A549 (cell line): ENCODE measurements at regions not wholly inside any gene's neighbourhood (a gene's known extent, or its start where the extent isn't known, plus 50 kb on each side); places are given as distances from the start of the nearest gene placed in this dataset.

Experiments used
- ATAC-seq, 2 experiments: fragments of 200-7000 bp in 1 of 2; fragments of >200 bp in 1 of 2; cut with Nextera tagmentation in 1 of 2; cut with Tn5 transposase in 1 of 2; 3 replicates each; pipeline versions ENCODE4 v1.8.0 to v1.9.1; 2018 to 2020; ENCODE audit warnings: mild to moderate bottlenecking in 1 of 2, moderate library complexity in 1 of 2
- CTCF ChIA-PET: fragments of 300-600 bp; sonication (Branson Sonifier 250); formaldehyde crosslinking; extraction: SDS; loops from one replicate; lab custom pipeline; 2021; ENCODE audit warnings: antibody characterized with exemption, inconsistent platforms; lab: Yijun Ruan, JAX
- POLR2A ChIA-PET: fragments of 350-600 bp; formaldehyde crosslinking; extraction: SDS; loops from one replicate; lab custom pipeline; 2021; ENCODE audit warnings: antibody characterized with exemption, inconsistent platforms; lab: Yijun Ruan, JAX
- DNase-seq, 2 experiments: peaks; one replicate each; pipeline versions ENCODE4 v3.0.0 to v3.0.0-alpha.2; 2011 to 2016; ENCODE audit warnings: low read depth in 1 of 2, low spot score in 1 of 2
- FAIRE-seq: peaks from 2 replicates; lab custom pipeline; 2011; peaks lifted over from hg19 to GRCh38; lab: Jason Lieb, UNC
- H3K27ac ChIP-seq, 2 experiments: fragments of >200 bp; sonication (Bioruptor Twin); formaldehyde crosslinking; 3 replicates each; pipeline ENCODE4 v1.5.1; 2016 to 2017
- H3K4me1 ChIP-seq: fragments of >200 bp; sonication (Bioruptor Twin); formaldehyde crosslinking; 3 replicates; pipeline ENCODE4 v1.6.1; 2016
- H3K4me2 ChIP-seq: fragments of >200 bp; sonication (Bioruptor Twin); formaldehyde crosslinking; 3 replicates; pipeline ENCODE4 v1.6.1; 2016
- H3K4me3 ChIP-seq: fragments of >200 bp; sonication (Bioruptor Twin); formaldehyde crosslinking; 3 replicates; pipeline ENCODE4 v1.5.1; 2016
- H3K9me3 ChIP-seq: fragments of >200 bp; sonication (Bioruptor Twin); formaldehyde crosslinking; 3 replicates; pipeline ENCODE4 v1.6.1; 2016
- ATOH8 ChIP-seq: fragments of 250-450 bp; sonication (Bioruptor Pico); IDR thresholded peaks from 2 replicates; pipeline ENCODE4 v1.5.0; 2020; ENCODE audit warnings: low read depth, mild to moderate bottlenecking, moderate library complexity
- CBX2 ChIP-seq: fragments of 200-600 bp; sonication (generic); IDR thresholded peaks from 2 replicates; pipeline ENCODE4 v1.6.1; 2016; ENCODE audit warnings: low read depth, mild to moderate bottlenecking, borderline replicate concordance
- CEBPB ChIP-seq, 2 experiments: fragments of >200 bp in 1 of 2; sonication (Bioruptor Twin) in 1 of 2; formaldehyde crosslinking in 1 of 2; IDR thresholded peaks; 2 replicates each; pipeline ENCODE4 v1.6.1; 2012 to 2016
- EHF ChIP-seq: fragments of 250-450 bp; sonication (Bioruptor Pico); IDR thresholded peaks from 2 replicates; pipeline ENCODE4 v1.5.0; 2020; ENCODE audit warnings: mild to moderate bottlenecking
- FOSB ChIP-seq: fragments of 250-450 bp; sonication (Bioruptor Pico); IDR thresholded peaks from 2 replicates; pipeline ENCODE4 v1.5.0; 2020; ENCODE audit warnings: mild to moderate bottlenecking, moderate library complexity
- FOXS1 ChIP-seq: fragments of 250-450 bp; sonication (Bioruptor Pico); IDR thresholded peaks from 2 replicates; pipeline ENCODE4 v1.5.0; 2020; ENCODE audit warnings: mild to moderate bottlenecking, moderate library complexity
- HDAC2 ChIP-seq: fragments of 200-600 bp; sonication (generic); IDR thresholded peaks from 2 replicates; pipeline ENCODE4 v1.6.1; 2016
- HES2 ChIP-seq: fragments of >200 bp; sonication (Bioruptor Twin); formaldehyde crosslinking; IDR thresholded peaks from 2 replicates; pipeline ENCODE4 v1.6.1; 2016
- HMGXB4 ChIP-seq: fragments of 250-450 bp; sonication (Bioruptor Pico); IDR thresholded peaks from 2 replicates; pipeline ENCODE4 v1.5.0; 2021; ENCODE audit warnings: mild to moderate bottlenecking, moderate library complexity, borderline replicate concordance
- HOXB5 ChIP-seq: fragments of 250-450 bp; sonication (Bioruptor Pico); IDR thresholded peaks from 2 replicates; pipeline ENCODE4 v1.5.0; 2020; ENCODE audit warnings: mild to moderate bottlenecking, moderate library complexity
- JUN ChIP-seq, 2 experiments: fragments of >200 bp; sonication (Bioruptor Twin); formaldehyde crosslinking; IDR thresholded peaks; 2 replicates in 1 of 2; 3 replicates in 1 of 2; pipeline ENCODE4 v1.6.1; 2016 to 2017
- KDM1A ChIP-seq: fragments of 200-600 bp; sonication (generic); IDR thresholded peaks from 2 replicates; pipeline ENCODE4 v1.6.1; 2016; ENCODE audit warnings: low read depth, mild to moderate bottlenecking
- KDM5A ChIP-seq: fragments of 200-600 bp; sonication (generic); IDR thresholded peaks from 2 replicates; pipeline ENCODE4 v1.6.1; 2016; ENCODE audit warnings: antibody characterized with exemption, mild to moderate bottlenecking
- MAFK ChIP-seq: fragments of 450-650 bp; IDR thresholded peaks from 2 replicates; pipeline ENCODE4 v1.6.1; 2014; ENCODE audit not compliant: partially characterized antibody
- NFE2L2 ChIP-seq: fragments of 150-350 bp; conservative IDR thresholded peaks from 2 replicates; pipeline ENCODE4 v1.6.1; 2014; ENCODE audit warnings: low read length
- POLR2A ChIP-seq: IDR thresholded peaks from 2 replicates; pipeline ENCODE4 v1.6.1; 2012; ENCODE audit warnings: mild to moderate bottlenecking, low read length
- REST ChIP-seq: fragments of 200-600 bp; sonication (generic); IDR thresholded peaks from 2 replicates; pipeline ENCODE4 v1.6.1; 2016; ENCODE audit warnings: antibody characterized with exemption, mild to moderate bottlenecking, moderate library complexity
- RFX5 ChIP-seq: fragments of 450-650 bp; IDR thresholded peaks from 2 replicates; pipeline ENCODE4 v1.7.1; 2014; ENCODE audit warnings: antibody characterized with exemption, mild to moderate bottlenecking, moderate library complexity
- RNF2 ChIP-seq: fragments of 200-600 bp; sonication (generic); IDR thresholded peaks from 2 replicates; pipeline ENCODE4 v1.6.1; 2016; ENCODE audit warnings: low read depth, mild to moderate bottlenecking, antibody characterized with exemption, moderate library complexity, borderline replicate concordance
- SREBF2 ChIP-seq: fragments of 450-650 bp; IDR thresholded peaks from 2 replicates; pipeline ENCODE4 v1.6.1; 2014; ENCODE audit warnings: mild to moderate bottlenecking, moderate library complexity
- TP53 ChIP-seq: fragments of 250-450 bp; sonication (Bioruptor Pico); IDR thresholded peaks from 2 replicates; pipeline ENCODE4 v1.5.0; 2021; ENCODE audit warnings: mild to moderate bottlenecking, moderate library complexity
- USF2 ChIP-seq: fragments of 450-650 bp; IDR thresholded peaks from 2 replicates; pipeline ENCODE4 v1.6.1; 2014; ENCODE audit warnings: antibody characterized with exemption
- ZC3H11A ChIP-seq: fragments of 450-650 bp; IDR thresholded peaks from 2 replicates; pipeline ENCODE4 v1.6.1; 2014; ENCODE audit warnings: antibody characterized with exemption, mild to moderate bottlenecking
- WGBS: methylation state at CpG from one replicate; pipeline ENCODE4 v1.1.6; 2017; ENCODE audit errors: missing lambda C conversion rate; 5-methylcytosine and 5-hydroxymethylcytosine counted together

GRCh38 chr21:28310711-28311110 is 682.0 kb downstream of the LTN1 start:
- Histone ChIP-seq H3K4me1 (no peaks in the 10 kb centered on the region), H3K27ac (no peak overlapping the region), H3K4me2 (no peak overlapping the region), H3K4me3 (no peak overlapping the region)
- FAIRE-seq (no peak), ATAC-seq (no peak), DNase-seq (no peak)
- no peak for TF ChIP-seq ATOH8 (CRISPR knock-in tag)
- TF ChIP-seq FOSB: no peak
- TF ChIP-seq MAFK: no peak
- TF ChIP-seq CEBPB (IDR thresholded peaks at IDR 0.05): no peak
- no peak for TF ChIP-seq REST
- no peak for TF ChIP-seq KDM1A
- TF ChIP-seq CBX2: no peak
- no peak for TF ChIP-seq JUN (IDR thresholded peaks at IDR 0.05)
- TF ChIP-seq, all 56 proteins: peak for 0
- H3K9me3 ChIP-seq: no peaks in the 10 kb centered on the region
- CTCF ChIA-PET: no interaction called here
- POLR2A ChIA-PET: no interaction called here

- no peak for TF ChIP-seq SREBF2
- Histone ChIP-seq H3K27ac (no peak overlapping the region), H3K4me3 (no peak overlapping the region), H3K4me1 (no peaks in the 10 kb centered on the region), H3K4me2 (no peak overlapping the region), H3K9me3 (no peaks in the 10 kb centered on the region)
- WGBS: 15% methylated on average over 5 of the region's 5 CpGs
- ChIA-PET POLR2A (no interaction called here), CTCF (no interaction called here)
- no peak for FAIRE-seq
- ATAC-seq: no peak
- DNase-seq: no peak
Measured at GRCh38 chr21:28310171-28310685, 682.4 kb downstream of the LTN1 start.

- no peak overlapping the region for H3K4me3 ChIP-seq
- no peak overlapping the region for H3K4me2 ChIP-seq
- ChIA-PET CTCF (no interaction called here), POLR2A (no interaction called here)
- H3K9me3 ChIP-seq: no peaks in the 10 kb centered on the region
- 24% methylated on average over 2 of the region's 2 CpGs for WGBS
- no peak overlapping the region for H3K27ac ChIP-seq
- H3K4me1 ChIP-seq: no peaks in the 10 kb centered on the region
- FAIRE-seq: no peak
- ATAC-seq: no peak
- no peak for TF ChIP-seq TP53
- DNase-seq: no peak
Measured at GRCh38 chr21:28309596-28309995, 683.1 kb downstream of the LTN1 start.

GRCh38 chr21:28308516-28308915 is 684.2 kb downstream of the LTN1 start:
- 25% methylated on average over 1 of the region's 1 CpG for WGBS
- ChIA-PET POLR2A (no interaction called here), CTCF (no interaction called here)
- Histone ChIP-seq H3K9me3 (no peaks in the 10 kb centered on the region), H3K4me1 (no peaks in the 10 kb centered on the region), H3K4me2 (no peak overlapping the region), H3K27ac (no peak overlapping the region), H3K4me3 (no peak overlapping the region)
- DNase-seq: no peak
- FAIRE-seq: no peak
- ATAC-seq: no peak
- TF ChIP-seq HMGXB4 (CRISPR knock-in tag) (no peak), HOXB5 (CRISPR knock-in tag) (no peak), NFE2L2 (no peak), MAFK (no peak), EHF (CRISPR knock-in tag) (no peak), CBX2 (no peak), HES2 (no peak), HDAC2 (no peak), USF2 (no peak), POLR2A (no peak), KDM5A (no peak), JUN (IDR thresholded peaks at IDR 0.05) (no peak), ZC3H11A (no peak), RNF2 (no peak), FOXS1 (CRISPR knock-in tag) (no peak), RFX5 (no peak)
